OCI-M1 (cell line): ENCODE measurements at regions not wholly inside any gene's neighbourhood (a gene's known extent, or its start where the extent isn't known, plus 50 kb on each side); places are given as distances from the start of the nearest gene placed in this dataset.

Experiments used
- DNase-seq: peaks from one replicate; lab custom pipeline; 2025; lab: John Stamatoyannopoulos, UW

DNA sequence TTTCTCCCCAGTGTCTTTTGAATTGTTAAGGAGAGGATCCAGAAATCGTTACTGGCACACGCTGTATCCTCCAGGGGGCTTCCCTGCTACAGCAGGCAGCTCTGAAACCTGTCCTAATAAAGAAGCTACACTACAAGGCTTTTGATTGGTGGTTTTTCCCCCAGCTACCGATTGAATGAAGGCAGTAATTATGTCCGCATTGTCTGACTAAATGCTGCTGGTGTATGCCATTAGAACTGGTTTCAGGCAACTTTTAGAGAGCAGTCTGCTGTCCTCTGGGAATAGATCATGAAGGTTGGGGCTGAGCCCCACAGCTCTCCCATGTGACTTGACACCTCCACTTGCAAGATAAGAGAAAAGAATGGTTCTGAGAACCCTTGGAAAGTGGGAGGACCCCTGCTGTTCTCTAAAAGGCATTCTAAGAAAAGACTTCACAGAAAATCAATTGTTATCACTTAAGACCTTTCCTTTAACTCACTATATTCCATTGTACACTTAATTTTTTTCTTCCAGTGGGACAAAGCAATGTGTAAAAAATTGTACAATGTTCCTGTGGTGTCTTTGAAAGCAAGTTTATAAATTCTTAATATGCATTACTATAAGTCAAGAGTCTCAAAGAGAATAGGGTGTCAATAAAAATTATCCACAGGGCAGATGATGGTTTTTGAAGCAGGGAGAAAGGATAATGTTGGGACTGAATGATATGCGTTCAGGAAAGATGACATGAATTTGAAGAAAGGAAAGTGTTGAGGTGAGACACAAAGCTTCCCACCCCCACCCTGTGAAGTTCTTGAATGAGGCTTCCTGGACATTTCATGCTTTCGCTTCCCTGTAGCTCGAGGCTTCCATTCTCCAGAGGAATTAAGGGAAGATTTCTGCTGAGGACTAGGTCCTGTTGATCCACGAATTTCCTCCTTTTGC lies 53.0 kb upstream of the DAZL start:
- peak; percentile 66 for DNase-seq

DNA sequence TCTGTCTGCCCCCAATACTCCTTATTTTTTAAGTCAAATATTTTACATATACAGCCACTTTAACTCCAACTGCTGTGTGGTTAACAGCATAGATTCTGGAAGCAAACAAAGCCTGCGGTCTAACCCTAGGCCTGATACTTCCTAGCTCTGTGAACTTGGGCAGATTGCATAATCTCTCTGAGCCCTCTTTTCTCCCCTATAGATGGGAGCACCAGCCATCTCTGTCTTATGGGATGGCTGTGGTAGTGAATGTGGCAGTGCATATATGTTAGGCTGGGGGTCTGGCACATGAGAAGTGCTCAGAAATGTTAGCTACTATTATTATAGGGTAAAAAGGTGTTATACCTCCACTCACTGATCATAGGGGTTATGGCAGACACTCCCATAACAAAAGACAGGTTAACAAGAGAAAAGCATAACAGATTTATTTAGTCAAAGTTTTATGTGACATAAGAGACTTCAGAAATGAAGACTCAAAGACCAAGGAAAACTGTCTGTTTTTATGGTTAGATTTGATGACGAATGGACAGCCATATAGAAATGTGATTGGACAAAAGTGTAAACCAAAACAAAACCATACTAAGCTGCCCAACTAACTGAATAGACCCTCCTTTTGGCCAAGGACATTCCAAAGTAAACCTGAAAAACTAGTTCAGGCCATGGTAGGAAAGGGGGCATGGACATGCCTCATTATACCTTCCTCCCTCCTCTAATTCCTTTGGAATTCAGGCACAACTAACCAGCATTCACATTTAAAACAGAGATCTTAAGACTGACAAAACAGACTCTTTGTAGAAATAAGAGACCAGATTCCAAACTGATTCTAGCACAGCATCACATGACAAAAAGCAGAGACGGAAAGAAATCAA lies 53.9 kb upstream of the DAZL start:
- DNase-seq = peak; percentile 19

DNA sequence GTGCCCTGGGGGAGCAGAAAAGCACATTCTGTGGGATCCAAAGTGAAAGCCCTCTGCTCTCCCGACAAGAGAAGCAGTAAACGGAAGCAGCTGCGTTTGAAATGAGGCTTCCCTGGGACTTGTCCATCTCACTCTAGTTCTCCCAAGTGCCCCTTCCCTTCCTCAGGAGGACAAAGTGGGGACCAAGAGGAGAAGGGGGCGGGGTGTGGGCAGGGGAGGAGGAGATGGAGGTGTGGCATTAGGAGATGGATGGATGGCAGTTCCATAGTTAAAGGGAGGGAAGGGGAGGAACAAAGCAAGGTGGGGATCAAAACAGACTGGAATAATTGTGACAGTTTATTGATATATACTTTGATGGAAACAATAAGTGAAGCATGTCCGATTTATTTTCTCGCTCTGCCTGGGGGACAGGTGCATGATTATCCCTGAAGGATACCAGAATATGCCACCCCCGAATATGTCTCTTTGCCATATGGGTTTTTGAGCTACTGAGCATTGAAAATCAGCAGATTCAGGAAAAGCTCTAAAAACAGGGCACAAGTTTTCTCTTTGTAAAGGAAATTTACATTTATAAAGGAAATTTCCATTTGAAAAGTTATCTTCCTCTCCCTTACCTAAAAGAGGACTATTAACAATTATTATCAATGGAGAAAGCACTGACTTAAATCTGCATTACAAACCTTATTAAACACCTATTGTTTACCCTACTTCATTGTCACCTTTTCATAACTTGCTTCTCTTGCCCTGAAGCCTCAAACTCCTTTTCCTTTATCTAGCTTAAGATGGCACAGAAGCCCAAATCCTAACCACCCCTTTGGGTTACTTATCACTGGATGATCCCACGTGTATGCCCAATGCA lies 58.9 kb upstream of the DAZL start:
- no peak for DNase-seq

DNA sequence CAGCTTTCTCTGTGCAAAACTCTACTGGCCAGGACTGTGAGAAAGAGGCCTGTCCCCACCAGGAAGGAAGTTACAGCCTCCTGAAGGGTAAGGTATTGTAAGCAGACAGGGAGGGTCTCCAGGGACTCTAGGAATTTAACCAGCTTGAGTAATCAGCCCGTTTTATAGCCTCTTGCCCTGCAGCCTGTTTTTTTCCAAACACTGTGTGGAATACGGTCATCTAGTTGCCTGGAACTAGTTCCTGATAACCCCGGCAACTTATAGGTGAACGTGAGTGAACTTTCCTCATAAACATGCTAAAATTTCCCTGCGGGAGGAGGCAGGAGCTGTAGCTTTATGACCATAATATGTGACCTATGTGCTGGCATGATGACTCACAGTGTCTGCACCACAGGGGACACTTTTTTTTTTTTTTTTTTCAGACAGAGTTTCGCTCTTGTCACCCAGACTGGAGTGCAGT lies 60.1 kb upstream of the DAZL start:
- no peak for DNase-seq

DNA sequence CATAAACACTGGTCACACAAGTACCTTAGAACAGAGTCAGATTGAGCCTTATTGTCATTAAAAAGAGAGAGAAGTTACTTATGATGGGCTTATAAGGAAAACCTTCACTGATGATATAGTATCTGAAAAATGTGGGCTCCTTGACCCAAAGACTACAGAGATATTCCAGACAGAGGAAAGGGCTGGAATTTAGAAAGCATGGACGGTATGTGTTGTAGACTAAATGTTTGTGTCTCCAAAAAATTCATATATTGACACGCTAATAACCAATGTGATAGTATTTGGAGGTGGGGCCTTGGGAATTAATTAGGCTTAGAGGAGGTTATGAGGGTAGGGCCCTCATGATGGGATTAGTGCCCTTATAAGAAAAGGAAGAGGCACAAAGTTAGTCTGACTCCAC lies 61.0 kb upstream of the DAZL start:
- DNase-seq = no peak

DNA sequence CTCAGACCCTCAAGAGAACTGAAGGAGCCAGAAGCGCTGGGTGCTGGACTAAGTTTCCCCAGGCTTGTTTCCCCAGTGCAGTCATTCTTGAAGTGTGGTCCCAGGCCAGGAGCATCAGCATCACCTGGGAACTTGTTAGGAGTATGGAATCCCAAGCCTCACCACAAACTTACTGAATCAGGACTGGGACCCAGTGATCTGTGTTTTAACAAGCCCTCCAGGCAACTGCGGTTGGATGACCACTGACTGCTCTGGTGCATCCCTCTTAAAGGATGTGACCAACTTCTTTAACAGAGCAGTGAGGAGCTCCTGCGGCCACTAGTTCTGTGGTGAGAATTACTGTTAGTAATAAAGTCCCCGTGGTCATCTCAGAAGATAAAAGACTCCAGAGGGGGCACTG lies 62.4 kb upstream of the DAZL start:
- DNase-seq = no peak

DNA sequence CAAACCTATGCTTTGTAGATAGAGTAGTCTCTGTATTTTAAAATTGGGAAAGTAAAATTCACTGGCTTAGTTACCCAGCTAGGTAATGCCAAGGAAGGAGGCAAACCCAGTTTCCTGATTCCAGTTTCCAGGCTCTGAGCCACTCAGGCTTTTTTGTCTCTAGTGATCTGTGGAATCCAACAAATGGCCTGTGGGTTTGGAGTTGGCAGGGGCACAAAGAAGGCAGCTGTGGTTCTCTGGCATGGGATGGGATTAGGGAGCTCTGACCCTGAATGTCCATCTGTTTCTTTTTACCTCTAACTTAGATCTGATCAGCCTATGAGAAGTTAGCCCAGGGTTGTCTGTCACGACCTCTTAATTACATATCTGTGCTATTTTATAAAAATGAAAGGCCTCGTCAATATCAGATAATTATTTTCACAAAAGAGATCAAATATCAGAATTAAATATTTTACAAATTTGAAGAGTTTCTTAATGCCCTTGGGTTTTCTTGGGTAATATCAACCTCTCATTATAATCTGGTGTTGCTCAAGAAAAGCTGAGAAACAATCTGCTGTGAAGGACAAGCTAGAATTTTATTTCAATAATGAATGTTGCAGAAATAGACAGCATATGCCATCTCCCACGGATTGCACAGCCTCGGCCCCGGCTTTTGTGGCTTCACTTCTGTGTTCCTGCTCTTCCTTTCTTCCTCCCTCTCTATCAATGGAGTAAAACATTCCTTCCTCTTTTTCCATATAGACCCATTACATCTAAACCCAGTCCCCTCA lies 63.7 kb upstream of the DAZL start:
- DNase-seq = no peak

DNA sequence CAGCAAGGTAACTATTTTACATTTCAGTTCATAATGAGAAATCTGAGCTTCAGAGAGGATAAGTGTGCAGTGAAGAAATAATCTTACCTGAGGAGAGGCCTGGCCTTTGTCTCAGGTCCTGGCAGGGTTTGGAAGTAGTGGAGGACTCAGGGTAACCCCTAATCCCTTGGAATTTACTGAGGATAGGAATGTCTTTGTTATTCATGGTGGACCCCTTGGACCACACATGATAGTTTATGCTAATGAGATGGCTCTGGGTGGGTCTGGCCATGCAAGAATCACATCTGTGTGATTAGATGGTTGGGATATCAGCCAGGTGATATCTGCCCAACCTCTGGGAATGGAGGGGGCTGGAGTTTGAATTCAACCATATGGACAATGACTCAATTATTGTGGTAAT lies 65.0 kb upstream of the DAZL start:
- DNase-seq = no peak

DNA sequence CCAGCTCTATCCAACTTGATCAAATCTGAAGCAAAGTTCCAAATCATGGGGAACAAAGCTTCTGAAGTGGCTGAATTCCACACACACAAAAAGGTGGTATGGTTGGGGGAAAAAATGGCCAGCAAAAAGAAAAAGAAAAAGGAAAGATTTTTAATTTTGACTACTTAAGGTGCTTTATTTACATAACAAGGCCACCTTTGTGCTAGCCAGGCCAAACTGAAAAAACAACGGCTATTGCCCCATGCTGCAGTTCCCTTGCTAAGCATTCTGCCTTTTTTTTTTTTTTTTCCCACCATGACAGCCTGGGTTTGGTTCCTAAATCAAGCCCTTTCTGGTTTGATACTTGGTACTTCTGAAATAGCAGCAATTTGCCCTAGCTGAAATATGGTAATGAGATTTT lies 66.5 kb upstream of the DAZL start:
- DNase-seq = no peak

DNA sequence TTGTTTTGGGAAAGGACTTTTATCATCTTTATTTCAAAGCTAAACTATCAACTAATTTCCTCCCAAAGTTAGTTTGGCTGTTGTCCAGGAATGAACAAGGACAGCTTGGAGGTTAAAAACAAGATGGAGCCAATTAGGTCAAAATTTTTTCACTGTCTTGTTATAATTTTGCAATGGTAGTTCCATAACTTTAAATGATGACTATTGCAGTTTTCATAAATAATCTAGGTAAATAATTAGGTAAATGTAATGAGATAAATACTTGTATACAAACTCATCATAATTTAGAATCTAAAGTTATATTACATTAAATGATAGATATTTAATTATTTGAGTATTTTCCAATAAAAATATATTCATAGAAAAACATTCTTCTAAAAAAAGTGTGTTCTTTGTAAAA lies 68.3 kb upstream of the DAZL start:
- DNase-seq = no peak

DNA sequence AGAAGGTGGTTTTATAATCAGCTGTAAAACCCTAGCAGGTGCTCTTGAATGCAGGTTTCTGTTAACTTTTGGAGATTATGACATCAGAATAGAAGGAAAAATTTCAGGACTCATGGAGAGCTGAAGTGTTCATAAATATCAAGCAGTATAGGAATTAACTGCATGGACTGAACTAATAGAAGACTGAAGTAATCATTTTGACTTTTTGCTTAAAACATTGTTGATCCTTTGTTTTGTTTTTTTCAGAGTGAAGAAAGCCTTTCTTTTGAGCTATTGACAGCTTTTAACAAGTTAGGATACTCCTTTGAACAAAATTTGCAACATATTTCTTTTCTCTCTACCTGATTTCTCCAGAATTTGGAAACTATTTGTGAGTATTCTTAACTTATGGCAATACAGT lies 70.6 kb upstream of the DAZL start:
- DNase-seq = peak; percentile 37

DNA sequence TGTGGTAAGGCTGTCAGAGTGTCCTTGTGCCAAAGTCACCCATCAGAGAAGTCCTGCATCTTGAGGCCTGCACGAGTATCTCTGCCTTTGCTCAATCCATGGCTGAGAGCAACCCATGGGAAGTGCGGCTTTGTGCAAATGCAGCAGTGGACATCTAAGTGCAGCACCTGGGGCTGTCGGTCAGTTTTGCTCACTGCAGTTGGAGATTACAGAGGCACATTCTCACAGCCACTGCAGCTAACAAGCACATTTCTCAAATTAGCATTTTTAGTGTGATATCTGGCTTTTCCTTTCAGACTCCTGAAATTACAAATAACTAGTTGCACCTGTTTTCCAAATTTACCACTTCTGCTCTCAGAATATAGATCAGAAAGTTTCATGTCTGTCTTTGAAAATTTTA lies 81.5 kb upstream of the DAZL start:
- no peak for DNase-seq

DNA sequence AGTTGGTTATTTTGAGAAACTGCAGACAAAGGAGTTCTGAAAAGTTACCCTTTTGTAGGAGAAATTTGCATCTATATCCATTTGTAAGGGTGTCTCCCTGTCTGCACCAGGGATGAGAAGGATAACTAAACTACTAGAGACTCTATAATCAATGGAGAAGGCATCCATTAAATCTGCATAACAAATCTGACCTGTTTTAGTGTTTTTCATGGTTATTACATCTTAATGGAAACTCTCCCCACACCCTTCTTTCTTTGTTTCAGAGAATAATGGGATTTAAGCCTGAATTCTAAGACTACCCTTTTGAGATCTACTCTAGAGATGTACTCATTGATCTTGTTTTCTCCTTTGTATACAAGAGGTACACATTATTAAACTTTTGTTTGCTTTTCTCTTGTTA lies 82.0 kb upstream of the DAZL start:
- no peak for DNase-seq

DNA sequence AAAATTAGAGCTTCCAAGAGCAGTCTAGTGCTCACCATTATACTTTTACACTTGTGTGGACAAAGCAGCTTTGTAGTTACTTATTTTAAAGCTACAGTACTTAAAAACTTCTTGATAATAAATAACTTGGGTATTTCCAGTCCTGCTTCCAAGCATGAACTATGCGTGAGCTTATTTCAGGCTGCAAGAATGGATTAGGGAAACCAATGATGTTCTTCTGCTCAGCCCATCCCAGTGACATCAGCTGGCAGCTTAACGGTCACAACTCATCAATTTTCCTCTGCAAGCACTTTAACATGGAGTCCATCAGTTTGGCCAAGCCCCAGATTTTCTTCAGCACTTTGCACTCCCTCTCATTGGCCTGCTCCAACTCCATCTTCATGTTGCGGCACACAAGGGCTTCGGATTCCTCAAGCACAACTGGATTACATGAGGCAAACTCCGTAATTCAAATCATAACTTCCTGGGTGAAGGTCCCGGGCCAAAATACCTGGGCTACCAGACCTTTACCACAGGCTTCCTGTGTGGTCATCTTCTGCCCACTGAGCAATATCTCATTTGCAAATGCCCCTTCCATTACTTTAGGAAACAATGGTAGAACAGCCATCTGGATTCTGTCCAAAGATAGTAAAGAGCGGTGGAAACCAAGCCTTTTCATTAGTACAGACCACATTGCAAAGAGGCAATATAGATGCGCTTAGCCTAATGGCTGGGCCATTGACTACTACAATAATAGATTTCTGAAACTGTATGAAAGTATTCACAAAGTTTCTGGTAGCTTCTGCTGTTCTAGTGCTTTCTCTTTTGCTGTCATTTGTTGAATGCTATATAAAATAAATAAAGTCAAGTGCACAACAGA lies 87.5 kb upstream of the DAZL start:
- no peak for DNase-seq

DNA sequence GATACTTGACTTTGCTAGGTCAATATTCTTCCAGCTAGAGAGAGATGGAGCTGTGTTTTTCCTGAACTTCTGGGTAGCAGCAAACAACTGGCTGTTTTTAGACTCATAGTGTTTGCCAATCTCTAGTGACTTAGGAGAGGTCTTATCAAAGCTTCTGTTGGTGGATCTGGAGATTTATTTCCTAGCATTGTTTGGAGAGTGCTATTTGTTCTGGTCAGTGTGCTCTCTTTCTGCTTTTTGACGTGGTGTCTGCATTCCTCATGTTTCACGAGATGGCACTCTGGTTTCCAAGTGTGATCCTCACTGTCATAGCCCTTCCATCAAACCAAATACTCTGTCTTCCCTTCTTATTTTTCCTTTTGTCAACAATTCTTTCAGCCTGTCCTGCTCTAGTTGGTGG lies 88.6 kb upstream of the DAZL start:
- no peak for DNase-seq

DNA sequence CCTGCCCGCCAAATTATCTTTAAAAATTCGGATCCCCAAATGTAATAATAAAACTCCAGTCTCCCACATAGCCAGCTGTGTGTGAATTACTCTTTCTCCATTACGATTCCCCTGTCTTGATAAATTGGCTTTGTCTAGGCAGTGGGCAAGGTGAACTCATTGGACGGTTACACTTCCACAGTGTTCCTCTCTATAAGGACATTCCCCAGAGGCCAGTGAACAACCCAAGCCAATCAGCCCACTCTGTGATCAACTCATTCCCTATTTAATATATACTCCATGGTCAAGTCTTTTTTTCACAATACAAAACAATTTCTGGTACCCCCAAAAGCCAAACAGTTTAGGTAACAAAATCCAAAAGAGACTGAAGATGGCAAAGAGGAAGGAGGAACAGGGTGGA lies 90.5 kb upstream of the DAZL start:
- no peak for DNase-seq

DNA sequence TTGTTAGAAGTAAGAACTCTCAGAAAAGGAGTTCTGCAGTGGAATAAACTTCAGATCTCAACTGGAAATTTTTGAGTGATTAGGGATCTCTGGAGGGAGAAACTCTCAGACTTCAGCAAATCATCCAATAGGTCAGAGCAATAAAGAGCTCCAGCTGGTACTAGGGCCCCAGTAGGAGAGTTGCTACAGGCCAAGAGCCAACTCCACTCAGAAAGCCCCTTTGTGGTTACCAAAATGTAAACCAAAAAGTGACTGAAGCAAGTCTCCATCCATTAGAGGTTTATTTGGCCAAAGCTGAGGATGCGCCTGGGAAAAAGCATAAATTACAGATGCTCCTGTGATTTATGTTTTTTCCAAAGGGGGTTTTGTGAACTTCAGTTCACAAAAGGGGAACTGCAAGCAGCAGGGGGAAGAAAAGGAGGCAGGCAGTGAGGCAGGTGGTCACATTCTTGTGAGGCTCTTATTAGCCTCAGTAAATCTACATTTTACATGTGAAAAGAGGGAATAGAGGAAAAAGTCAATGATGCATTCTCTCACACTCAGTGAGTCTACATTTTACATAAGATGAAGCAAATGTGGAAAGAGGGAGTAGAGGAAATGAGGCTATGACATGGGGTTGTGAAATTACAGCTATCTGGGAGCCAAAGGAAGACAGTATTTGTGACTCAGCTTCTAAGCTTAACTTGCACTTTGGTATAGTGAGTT lies 92.4 kb upstream of the DAZL start:
- DNase-seq = no peak

DNA sequence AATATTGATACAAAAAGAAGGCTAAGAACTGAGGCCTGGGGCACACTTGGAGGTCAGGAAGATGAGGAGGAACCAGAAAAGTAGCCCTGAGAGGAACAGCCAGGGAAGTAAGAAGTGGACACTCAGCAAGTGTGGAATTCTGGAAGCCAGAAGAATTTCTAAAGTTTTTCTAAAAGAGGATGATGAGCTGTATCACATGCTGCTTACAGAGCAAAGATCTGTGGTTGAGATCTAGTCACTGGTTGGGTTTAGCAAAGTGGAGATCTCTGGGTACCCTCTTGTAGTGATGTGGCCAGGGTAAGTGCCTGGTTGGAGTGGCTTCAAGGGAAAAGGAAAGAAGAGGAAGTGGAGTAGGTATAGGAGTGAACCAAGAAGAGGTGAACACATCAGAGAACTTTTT lies 95.4 kb upstream of the DAZL start:
- no peak for DNase-seq

DNA sequence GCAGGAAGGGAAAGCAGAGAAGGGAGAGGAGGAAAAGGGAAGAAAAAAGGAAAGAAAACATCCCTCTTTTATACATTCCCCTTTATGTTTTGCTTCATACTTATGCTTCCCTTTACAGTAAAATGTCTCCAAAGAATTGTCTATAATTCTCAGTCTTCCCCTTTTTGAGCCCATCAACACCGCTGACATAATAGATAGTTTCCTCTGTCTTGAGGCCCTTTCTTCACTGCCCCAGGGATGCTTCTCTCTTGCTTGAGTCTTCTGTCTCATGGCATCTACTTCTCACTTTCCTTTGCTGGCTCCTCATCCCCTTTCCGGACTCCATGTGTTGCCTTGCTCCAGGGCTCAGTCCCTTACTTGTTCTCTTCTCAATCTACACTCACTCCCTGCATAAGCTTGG lies 99.7 kb upstream of the DAZL start:
- peak; percentile 14 for DNase-seq

DNA sequence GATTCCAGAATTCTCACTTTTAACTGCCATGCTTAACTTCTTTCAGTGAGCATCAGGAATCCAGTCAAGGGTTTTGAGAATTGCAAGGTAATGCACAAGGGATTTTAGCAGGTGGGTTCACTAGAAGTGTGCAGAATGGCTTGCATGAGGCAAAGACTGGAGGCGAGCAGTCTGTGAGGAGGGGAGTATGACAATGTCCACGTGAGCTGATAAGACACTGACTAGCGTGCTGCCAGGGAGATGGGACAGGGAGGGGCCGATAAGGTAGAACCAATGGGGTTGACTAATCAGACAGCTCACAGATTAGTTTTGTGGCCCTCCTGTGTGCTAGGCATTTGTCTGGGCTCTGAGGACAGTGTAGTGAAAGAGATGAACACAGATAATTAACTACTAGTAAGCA lies 102.0 kb upstream of the DAZL start:
- DNase-seq = peak; percentile 45
